HepG2 (cell line): ENCODE measurements at regions not wholly inside any gene's neighbourhood (a gene's known extent, or its start where the extent isn't known, plus 50 kb on each side); places are given as distances from the start of the nearest gene placed in this dataset.
A peak's percentile ranks its signal among the peaks of the same experiment; 100 is the strongest.

ENCODE experiments used
- ATAC-seq: fragments of 200-7000 bp; cut with Tn5 transposase; 3 replicates; pipeline ENCODE4 v1.9.1; 2020; ENCODE audit warnings: mild to moderate bottlenecking, moderate library complexity
- BruUV-seq: library from RNA; stranded (reverse); fragments of 400-500 nt; replicated peaks from 2 replicates; lab custom pipeline; 2021; lab: Mats Ljungman, UMichigan
- CTCF ChIA-PET: fragments of 300-600 bp; formaldehyde crosslinking; extraction: SDS; loops from one replicate; lab custom pipeline; 2021; ENCODE audit warnings: low total read pairs, inconsistent platforms, low intra/inter-chr PET ratio; lab: Yijun Ruan, JAX
- POLR2A ChIA-PET: fragments of 350-600 bp; sonication (Branson Sonifier 250); formaldehyde crosslinking; loops from one replicate; lab custom pipeline; 2020; ENCODE audit warnings: antibody characterized with exemption, inconsistent platforms; lab: Yijun Ruan, JAX
- DNase-seq: peaks from one replicate; pipeline ENCODE4 v3.0.0-alpha.2; 2015; ENCODE audit warnings: low spot score
- FAIRE-seq: peaks from 3 replicates; lab custom pipeline; 2011; peaks lifted over from hg19 to GRCh38; lab: Jason Lieb, UNC
- H2AFZ ChIP-seq: one replicate; pipeline ENCODE4 v1.6.1; 2011; ENCODE audit warnings: low read length, inconsistent platforms
- H3K27ac ChIP-seq: fragments of 300-600 bp; 3 replicates; pipeline ENCODE4 v1.8.0; 2011; ENCODE audit warnings: mixed run types, mild to moderate bottlenecking, mixed read lengths, low read length, inconsistent platforms; ENCODE audit not compliant: insufficient read depth; ENCODE audit errors: extremely low read length
- H3K27me3 ChIP-seq, 2 experiments: fragments of 200-600 bp in 1 of 2; 2 replicates in 1 of 2; 3 replicates in 1 of 2; pipeline versions ENCODE4 v1.6.0 to v1.8.0; 2011; ENCODE audit warnings: low read length in 2 of 2, mild to moderate bottlenecking in 2 of 2, moderate library complexity in 2 of 2, inconsistent platforms in 1 of 2; ENCODE audit not compliant: insufficient read depth in 2 of 2, control insufficient read depth in 1 of 2
- H3K36me3 ChIP-seq, 2 experiments: fragments of 200-600 bp in 1 of 2; replicated peaks in 1 of 2; 2 replicates in 1 of 2; 3 replicates in 1 of 2; pipeline versions ENCODE4 v1.5.1 to v1.8.0; 2011; ENCODE audit warnings: low read length in 2 of 2, inconsistent platforms in 1 of 2; ENCODE audit not compliant: insufficient read depth in 2 of 2, control insufficient read depth in 1 of 2
- H3K4me1 ChIP-seq: 2 replicates; pipeline ENCODE4 v1.5.1; 2012; ENCODE audit warnings: low read length, inconsistent platforms; ENCODE audit not compliant: insufficient read depth
- H3K4me2 ChIP-seq: 2 replicates; pipeline ENCODE4 v1.6.0; 2011; ENCODE audit warnings: low read depth, low read length, inconsistent platforms
- H3K4me3 ChIP-seq, 3 experiments: fragments of 200-600 bp in 1 of 3; sonication (generic), shearing (Covaris generic) in 1 of 3; replicated peaks in 1 of 3; 2 replicates each; pipeline ENCODE4 v1.5.1; 2011 to 2016; ENCODE audit warnings: low read length in 3 of 3, inconsistent platforms in 2 of 3, low read depth in 2 of 3, mild to moderate bottlenecking in 2 of 3, control low read depth in 1 of 3, mixed read lengths in 1 of 3; ENCODE audit not compliant: insufficient read depth in 1 of 3
- H3K79me2 ChIP-seq: one replicate; pipeline ENCODE4 v1.6.1; 2011; ENCODE audit warnings: low read length, inconsistent platforms; ENCODE audit not compliant: insufficient read depth
- H3K9ac ChIP-seq: 2 replicates; pipeline ENCODE4 v1.6.0; 2011; ENCODE audit warnings: mild to moderate bottlenecking, low read depth, low read length, inconsistent platforms; ENCODE audit not compliant: insufficient read depth
- H3K9me3 ChIP-seq: 2 replicates; pipeline ENCODE4 v1.5.1; 2012; ENCODE audit warnings: mild to moderate bottlenecking, low read length
- H4K20me1 ChIP-seq: 2 replicates; pipeline ENCODE4 v1.6.0; 2011; ENCODE audit warnings: inconsistent platforms, mild to moderate bottlenecking, low read length, moderate library complexity; ENCODE audit not compliant: insufficient read depth
- HNRNPUL1 ChIP-seq: fragments of 200-400 bp; formaldehyde crosslinking; IDR thresholded peaks from 2 replicates; pipeline ENCODE4 v1.6.1; 2017; ENCODE audit warnings: low read depth, mild to moderate bottlenecking, low read length, moderate library complexity
- MAFF ChIP-seq: IDR thresholded peaks from 2 replicates; pipeline ENCODE4 v1.6.1; 2011; ENCODE audit warnings: low read depth, low read length, improper control_type of control experiment
- MAFK ChIP-seq, 2 experiments: IDR thresholded peaks in 1 of 2; conservative IDR thresholded peaks in 1 of 2; 2 replicates each; pipeline ENCODE4 v1.6.1; 2011; ENCODE audit warnings: improper control_type of control experiment in 2 of 2, low read length in 2 of 2
- RXRB ChIP-seq: IDR thresholded peaks from 2 replicates; pipeline ENCODE4 v1.6.1; 2016; ENCODE audit warnings: borderline replicate concordance, missing genetic modification reagents, missing compliant biosample characterization
- SAP130 ChIP-seq: IDR thresholded peaks from 2 replicates; pipeline ENCODE4 v1.6.1; 2016; ENCODE audit warnings: low read depth
- TBX2 ChIP-seq: sonication (generic); formaldehyde crosslinking; IDR thresholded peaks from 2 replicates; pipeline ENCODE4 v1.5.0; 2020; ENCODE audit warnings: missing genetic modification reagents, mild to moderate bottlenecking, borderline replicate concordance
- ZMYM2 ChIP-seq: sonication (generic); formaldehyde crosslinking; IDR thresholded peaks from 2 replicates; pipeline ENCODE4 v1.8.0; 2022; ENCODE audit warnings: mild to moderate bottlenecking, missing genetic modification reagents
- WGBS: methylation state at CpG from one replicate; pipeline ENCODE4 v1.1.6; 2017; ENCODE audit warnings: low lambda C conversion rate; 5-methylcytosine and 5-hydroxymethylcytosine counted together
- in situ Hi-C: cut with HindIII; loops from 2 replicates; pipeline ENCODE4 v1.10.0; 2017; ENCODE audit warnings: low pct_unique_long_range_greater_than_20kb; ENCODE audit not compliant: extremely low pct_ligation_motif_present
- intact Hi-C: fragments of 100-400 bp; cut with micrococcal nuclease; formaldehyde crosslinking; loops from one replicate; pipeline ENCODE4 v1.10.0; 2022; ENCODE audit not compliant: unreplicated experiment
- TF ChIP-seq, protein P1 (sequence below): IDR thresholded peaks from 2 replicates; pipeline ENCODE4 v1.6.1; 2016; ENCODE audit warnings: mild to moderate bottlenecking, missing biosample characterization, missing genetic modification reagents
- TF ChIP-seq, protein P2 (sequence below): sonication (generic); formaldehyde crosslinking; IDR thresholded peaks from 2 replicates; pipeline ENCODE4 v1.4.0; 2020; ENCODE audit warnings: mild to moderate bottlenecking, low read depth, missing genetic modification reagents

GRCh38 chr12:73514672-73515071, 1023.0 kb upstream of the ATXN7L3B start:
- no peaks in the 10 kb centered on the region for H4K20me1 ChIP-seq
- no TSS peak for BruUV-seq
- FAIRE-seq (no peak), DNase-seq (no peak), ATAC-seq (no peak)
- ChIA-PET CTCF (no interaction called here), POLR2A (no interaction called here)
- in situ Hi-C loops, result no loop called here
- no peaks in the 10 kb centered on the region for H3K79me2 ChIP-seq
- intact Hi-C loops, result no loop called here
- no peak overlapping the region for H2AFZ ChIP-seq
- no peaks in the 10 kb centered on the region for H3K36me3 ChIP-seq
- H3K27ac ChIP-seq, result no peak overlapping the region
- no peaks in the 10 kb centered on the region for H3K4me1 ChIP-seq
- H3K4me2 ChIP-seq, result no peak overlapping the region
- H3K4me3 ChIP-seq, result no peak overlapping the region
- H3K9me3 ChIP-seq, result peaks cover 69% of the 10 kb centered on the region
- H3K9ac ChIP-seq, result no peak overlapping the region
- 0% methylated on average over 1 of the region's 3 CpGs for WGBS
- TF ChIP-seq SAP130 (CRISPR knock-in tag), result no peak
- no peak for TF ChIP-seq RXRB
- TF ChIP-seq HNRNPUL1, result no peak
- TF ChIP-seq TBX2 (CRISPR knock-in tag), result no peak
- no peak for TF ChIP-seq ZMYM2 (CRISPR knock-in tag)
- TF ChIP-seq, all 625 proteins: peak for 0
- H3K27me3 ChIP-seq, result no peaks in the 10 kb centered on the region

DNA sequence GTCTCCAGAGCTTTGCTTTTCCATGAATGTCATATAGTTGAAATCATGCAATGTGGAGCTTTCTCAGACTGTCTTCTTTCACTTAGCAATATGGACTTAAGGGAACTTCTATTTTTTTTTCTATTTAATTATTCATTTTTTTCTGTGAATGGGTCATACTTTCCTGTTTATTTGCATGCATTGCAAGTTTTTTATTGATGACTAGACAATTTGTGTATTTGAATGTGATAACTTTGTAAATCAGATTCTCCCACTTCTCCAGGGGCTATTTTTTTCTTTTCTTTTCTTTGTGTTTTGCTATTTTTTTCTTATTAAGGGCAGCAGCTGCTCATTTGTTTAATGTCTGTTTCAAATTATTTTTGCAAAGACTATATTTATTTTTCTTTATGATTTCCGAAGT, 1019.8 kb upstream of the ATXN7L3B start:
- ATAC-seq (no peak), FAIRE-seq (no peak), DNase-seq (no peak)
- Histone ChIP-seq H3K27ac (no peak overlapping the region), H3K36me3 (no peaks in the 10 kb centered on the region), H3K27me3 (no peaks in the 10 kb centered on the region), H2AFZ (no peak overlapping the region), H3K79me2 (no peaks in the 10 kb centered on the region), H3K9ac (no peak overlapping the region), H4K20me1 (no peaks in the 10 kb centered on the region), H3K4me3 (no peak overlapping the region), H3K4me1 (no peaks in the 10 kb centered on the region), H3K4me2 (no peak overlapping the region), H3K9me3 (peaks cover 66% of the 10 kb centered on the region)
- in situ Hi-C loops, result no loop called here
- TF ChIP-seq, protein P1, sequence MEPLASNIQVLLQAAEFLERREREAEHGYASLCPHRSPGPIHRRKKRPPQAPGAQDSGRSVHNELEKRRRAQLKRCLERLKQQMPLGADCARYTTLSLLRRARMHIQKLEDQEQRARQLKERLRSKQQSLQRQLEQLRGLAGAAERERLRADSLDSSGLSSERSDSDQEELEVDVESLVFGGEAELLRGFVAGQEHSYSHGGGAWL (CRISPR knock-in tag), result no peak
- TF ChIP-seq MAFF, result peak; percentile 94
- TF ChIP-seq, protein P2, sequence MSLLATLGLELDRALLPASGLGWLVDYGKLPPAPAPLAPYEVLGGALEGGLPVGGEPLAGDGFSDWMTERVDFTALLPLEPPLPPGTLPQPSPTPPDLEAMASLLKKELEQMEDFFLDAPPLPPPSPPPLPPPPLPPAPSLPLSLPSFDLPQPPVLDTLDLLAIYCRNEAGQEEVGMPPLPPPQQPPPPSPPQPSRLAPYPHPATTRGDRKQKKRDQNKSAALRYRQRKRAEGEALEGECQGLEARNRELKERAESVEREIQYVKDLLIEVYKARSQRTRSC (CRISPR knock-in tag), result no peak
- peak; percentile 89 to 95 for TF ChIP-seq MAFK (conservative IDR thresholded peaks at IDR 0.05 in 1 of 2, IDR thresholded peaks at IDR 0.05 in 1 of 2; ENCODE audit: low read length in 2 of 2)
- ChIA-PET CTCF (no interaction called here), POLR2A (no interaction called here)
- intact Hi-C loops, result no loop called here
- WGBS, result 3% methylated on average over 1 of the region's 1 CpG
- BruUV-seq, result no TSS peak
